IPS-18a (cell line): ENCODE measurements at regions not wholly inside any gene's neighbourhood (a gene's known extent, or its start where the extent isn't known, plus 50 kb on each side); places are given as distances from the start of the nearest gene placed in this dataset.
"Not testable (repeated sequence)": the region's sequence is repeated elsewhere in the genome, so short reads cannot be mapped to it uniquely, and the experiment has no call there.

Experiments
- H3K27ac ChIP-seq: one replicate; pipeline ENCODE4 v1.5.1; 2013; ENCODE audit warnings: low read length
- H3K27me3 ChIP-seq: one replicate; pipeline ENCODE4 v1.6.1; 2013; ENCODE audit warnings: mild to moderate bottlenecking, low read length; ENCODE audit not compliant: control insufficient read depth, insufficient read depth
- H3K36me3 ChIP-seq: one replicate; pipeline ENCODE4 v1.6.1; 2013; ENCODE audit warnings: low read depth, low read length; ENCODE audit not compliant: control insufficient read depth
- H3K4me1 ChIP-seq: one replicate; pipeline ENCODE4 v1.6.1; 2013; ENCODE audit warnings: low read depth, low read length; ENCODE audit not compliant: control insufficient read depth
- H3K4me3 ChIP-seq: one replicate; pipeline ENCODE4 v1.5.1; 2013; ENCODE audit warnings: low read length
- H3K9ac ChIP-seq: one replicate; pipeline ENCODE4 v1.6.1; 2013; ENCODE audit warnings: mild to moderate bottlenecking, low read length, moderate library complexity
- H3K9me3 ChIP-seq: one replicate; pipeline ENCODE4 v1.6.1; 2013; ENCODE audit warnings: low read depth, low read length; ENCODE audit not compliant: control insufficient read depth

DNA sequence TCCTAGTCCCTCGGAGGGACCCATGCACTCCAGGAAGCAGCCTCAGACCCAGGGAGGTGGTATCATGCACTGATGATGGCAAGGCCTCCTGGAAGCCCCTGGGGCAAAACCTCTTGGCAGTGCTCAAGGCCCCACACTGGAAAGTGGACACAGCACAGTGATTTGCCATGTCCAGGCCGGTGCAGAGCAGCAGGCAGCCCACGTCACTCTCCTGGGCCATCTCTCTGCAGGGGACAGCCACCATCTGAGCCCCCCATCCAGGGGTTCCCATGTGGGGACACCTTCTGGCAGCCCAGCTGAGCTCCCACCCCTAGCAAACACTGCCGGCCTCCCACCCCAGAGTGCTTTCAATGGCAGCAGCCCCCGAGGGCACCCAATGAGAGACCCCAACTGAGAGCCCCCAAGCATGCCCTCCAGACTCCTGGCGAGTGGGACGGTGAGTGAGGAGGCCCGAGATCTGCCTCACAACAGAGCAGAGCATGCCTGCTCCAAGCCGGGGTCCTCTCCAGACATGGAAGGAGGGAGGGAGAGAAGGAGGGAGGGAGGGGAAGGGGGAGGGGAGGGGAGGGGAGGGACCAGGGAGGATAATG is 116.5 kb upstream of the FOXD4L5 start:
- H3K27ac ChIP-seq, H3K9ac ChIP-seq, H3K27me3 ChIP-seq, H3K36me3 ChIP-seq, H3K4me3 ChIP-seq, H3K4me1 ChIP-seq: not testable (repeated sequence)
- H3K9me3 ChIP-seq, result peaks cover 22% of the 10 kb centered on the region

DNA sequence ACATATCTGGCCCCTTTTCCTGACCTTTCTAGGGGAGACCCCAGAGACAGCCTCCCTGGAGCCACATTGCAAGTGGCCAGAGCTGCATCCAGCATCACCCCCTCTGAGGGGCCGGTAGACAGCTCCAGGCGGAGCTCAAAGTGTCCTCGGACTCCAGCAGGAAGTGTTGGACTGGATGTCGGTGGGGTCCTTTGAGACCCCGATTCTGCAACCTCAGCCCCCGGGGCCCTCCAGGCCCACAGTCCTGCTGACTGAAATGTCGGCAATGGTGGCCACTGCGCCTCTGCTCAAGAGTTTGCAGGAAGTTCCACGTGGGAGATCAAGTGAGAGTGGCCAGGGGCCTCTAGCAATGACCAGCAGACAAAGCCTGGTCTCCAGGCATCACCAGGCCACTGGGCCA is 115.9 kb upstream of the FOXD4L5 start:
- H3K9me3 ChIP-seq, result peaks cover 19% of the 10 kb centered on the region
- no peak overlapping the region for H3K9ac ChIP-seq
- no peak overlapping the region for H3K27ac ChIP-seq
- no peaks in the 10 kb centered on the region for H3K36me3 ChIP-seq
- no peaks in the 10 kb centered on the region for H3K4me1 ChIP-seq
- H3K4me3 ChIP-seq, result no peak overlapping the region
- H3K27me3 ChIP-seq, result no peaks in the 10 kb centered on the region

DNA sequence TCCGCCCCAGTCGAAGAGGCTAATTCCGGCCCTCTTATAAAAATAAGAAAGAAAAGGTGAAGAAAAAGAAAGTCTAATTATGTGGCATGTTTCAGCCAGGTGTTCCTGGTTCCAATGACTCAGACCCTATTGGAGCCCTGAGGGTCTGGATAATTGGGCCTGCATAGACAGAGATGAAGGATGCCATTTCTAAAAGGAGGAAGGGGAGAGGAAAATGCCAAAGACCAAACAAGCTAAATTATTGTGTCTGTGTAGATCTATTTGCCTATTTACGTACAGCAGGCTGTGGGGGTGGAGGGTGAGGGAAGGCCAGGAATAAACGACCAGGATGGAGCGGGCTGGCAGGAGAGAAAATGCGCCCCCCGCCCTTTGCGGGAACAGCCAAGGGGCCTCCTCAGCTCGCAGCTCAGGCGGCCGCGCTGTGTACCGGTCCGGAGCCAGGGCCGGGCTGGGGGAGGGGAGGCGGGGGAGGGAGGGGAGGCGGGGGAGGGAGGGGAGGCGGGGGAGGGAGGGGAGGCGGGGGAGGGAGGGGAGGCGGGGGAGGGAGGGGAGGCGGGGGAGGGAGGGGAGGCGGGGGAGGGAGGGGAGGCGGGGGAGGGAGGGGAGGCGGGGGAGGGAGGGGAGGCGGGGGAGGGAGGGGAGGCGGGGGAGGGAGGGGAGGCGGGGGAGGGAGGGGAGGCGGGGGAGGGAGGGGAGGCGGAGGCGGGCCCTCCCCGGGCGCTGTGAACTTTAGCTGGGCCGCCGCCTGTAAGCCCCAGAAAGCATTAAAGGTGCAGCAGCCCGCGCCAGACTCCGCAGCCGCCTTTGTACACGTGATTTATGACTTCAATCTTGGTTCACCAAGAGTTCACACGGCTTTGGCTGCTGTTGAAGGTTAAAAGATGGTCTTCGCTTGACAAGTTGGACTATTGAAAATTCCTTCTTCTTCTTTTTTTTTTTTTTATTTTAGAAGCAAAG is 113.0 kb upstream of the FOXD4L5 start:
- not testable (repeated sequence) for H3K27me3 ChIP-seq, H3K36me3 ChIP-seq, H3K4me1 ChIP-seq, H3K9ac ChIP-seq, H3K27ac ChIP-seq, H3K4me3 ChIP-seq
- H3K9me3 ChIP-seq, result peaks cover 15% of the 10 kb centered on the region

DNA sequence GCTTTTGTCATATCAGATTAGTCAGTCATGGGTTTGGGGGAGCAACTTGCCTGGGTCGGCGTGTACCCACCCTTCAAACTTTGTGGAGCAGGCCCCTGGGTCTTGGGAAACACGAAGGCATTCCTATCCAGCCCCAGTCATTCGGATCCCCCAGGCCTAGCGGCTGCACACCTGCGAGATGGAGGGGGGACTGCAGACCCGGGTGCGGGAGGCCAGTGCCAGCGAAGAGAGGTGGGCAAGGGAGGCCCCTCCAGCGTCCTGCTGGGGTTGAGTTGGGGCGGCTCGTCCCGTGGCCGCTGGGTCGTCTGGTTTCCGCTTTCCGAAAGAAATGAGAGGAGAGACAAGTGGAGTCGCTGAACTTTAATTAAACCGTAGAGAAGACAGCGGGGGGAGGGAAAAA is 112.2 kb upstream of the FOXD4L5 start:
- not testable (repeated sequence) for H3K4me1 ChIP-seq

DNA sequence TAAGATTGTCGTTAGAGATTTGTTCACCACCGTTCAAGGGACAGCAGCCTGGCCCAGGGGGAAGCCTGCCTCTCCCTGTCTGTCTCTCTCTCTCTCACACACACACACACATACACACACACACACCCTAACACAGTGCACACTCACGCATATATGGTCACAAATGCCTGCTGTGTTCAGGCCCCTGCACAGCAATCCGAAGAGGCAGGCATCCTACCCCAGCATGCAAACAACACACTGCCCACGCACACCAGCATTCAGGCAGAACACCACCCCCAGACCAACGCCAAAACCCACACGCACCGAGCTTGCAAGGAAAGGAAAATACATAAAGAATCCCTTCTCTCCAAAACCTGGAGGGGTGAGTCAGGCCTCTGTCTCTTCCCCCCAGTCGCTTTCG is 111.6 kb upstream of the FOXD4L5 start:
- not testable (repeated sequence) for H3K9ac ChIP-seq, H3K27ac ChIP-seq, H3K36me3 ChIP-seq, H3K4me3 ChIP-seq, H3K27me3 ChIP-seq, H3K4me1 ChIP-seq
- H3K9me3 ChIP-seq, result peaks cover 10% of the 10 kb centered on the region

More for the DNA sequence above, 112.2 kb upstream of the FOXD4L5 start:
- H3K27me3 ChIP-seq, H3K4me3 ChIP-seq, H3K27ac ChIP-seq, H3K9ac ChIP-seq, H3K36me3 ChIP-seq: not testable (repeated sequence)
- H3K9me3 ChIP-seq, result peaks cover 12% of the 10 kb centered on the region

DNA sequence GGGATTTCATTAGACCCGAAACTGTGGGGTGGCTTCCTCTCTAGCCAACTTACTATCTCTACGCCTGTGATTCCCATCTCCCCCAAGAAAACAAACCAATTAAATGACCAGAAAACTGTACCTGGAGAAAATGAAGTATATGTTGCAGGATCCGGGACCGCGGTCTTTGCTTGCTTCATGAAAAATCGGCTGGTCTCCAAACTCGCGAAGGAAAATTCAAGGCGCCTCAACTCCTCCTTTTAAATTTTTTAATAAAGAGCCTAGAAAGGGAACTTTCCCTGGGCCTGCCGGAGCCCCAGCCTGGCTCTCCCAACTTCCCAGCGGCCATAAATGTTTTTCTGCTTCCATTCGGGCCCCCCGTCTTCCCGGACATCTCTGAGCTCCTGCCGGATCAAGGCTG is 110.8 kb upstream of the FOXD4L5 start:
- not testable (repeated sequence) for H3K4me1 ChIP-seq

DNA sequence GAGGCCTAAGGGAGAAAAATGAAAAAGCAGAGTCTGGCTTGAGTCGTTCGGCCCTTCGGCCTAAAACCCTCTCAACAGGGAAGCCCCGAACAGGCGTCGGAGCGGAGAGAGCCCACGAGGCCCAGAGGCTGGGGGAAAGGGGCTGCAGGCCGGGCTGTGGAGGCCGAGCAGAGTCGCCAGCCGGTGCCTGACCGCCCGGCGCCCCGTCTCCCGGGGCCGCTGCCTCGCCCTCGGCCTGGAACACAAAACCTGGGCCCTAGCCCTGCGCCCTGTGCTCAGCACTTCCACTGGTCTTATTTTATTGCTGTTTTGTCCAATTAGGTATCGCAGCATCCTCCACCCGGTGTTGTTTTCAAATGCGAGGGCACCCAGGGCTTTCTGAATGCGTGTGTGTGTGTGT is 110.1 kb upstream of the FOXD4L5 start:
- H3K27me3 ChIP-seq, H3K36me3 ChIP-seq, H3K9ac ChIP-seq, H3K4me3 ChIP-seq, H3K4me1 ChIP-seq, H3K9me3 ChIP-seq, H3K27ac ChIP-seq: not testable (repeated sequence)

More for the DNA sequence above, 110.8 kb upstream of the FOXD4L5 start:
- H3K4me3 ChIP-seq, H3K27me3 ChIP-seq, H3K36me3 ChIP-seq, H3K27ac ChIP-seq, H3K9ac ChIP-seq: not testable (repeated sequence)
- H3K9me3 ChIP-seq, result peaks cover 10% of the 10 kb centered on the region

DNA sequence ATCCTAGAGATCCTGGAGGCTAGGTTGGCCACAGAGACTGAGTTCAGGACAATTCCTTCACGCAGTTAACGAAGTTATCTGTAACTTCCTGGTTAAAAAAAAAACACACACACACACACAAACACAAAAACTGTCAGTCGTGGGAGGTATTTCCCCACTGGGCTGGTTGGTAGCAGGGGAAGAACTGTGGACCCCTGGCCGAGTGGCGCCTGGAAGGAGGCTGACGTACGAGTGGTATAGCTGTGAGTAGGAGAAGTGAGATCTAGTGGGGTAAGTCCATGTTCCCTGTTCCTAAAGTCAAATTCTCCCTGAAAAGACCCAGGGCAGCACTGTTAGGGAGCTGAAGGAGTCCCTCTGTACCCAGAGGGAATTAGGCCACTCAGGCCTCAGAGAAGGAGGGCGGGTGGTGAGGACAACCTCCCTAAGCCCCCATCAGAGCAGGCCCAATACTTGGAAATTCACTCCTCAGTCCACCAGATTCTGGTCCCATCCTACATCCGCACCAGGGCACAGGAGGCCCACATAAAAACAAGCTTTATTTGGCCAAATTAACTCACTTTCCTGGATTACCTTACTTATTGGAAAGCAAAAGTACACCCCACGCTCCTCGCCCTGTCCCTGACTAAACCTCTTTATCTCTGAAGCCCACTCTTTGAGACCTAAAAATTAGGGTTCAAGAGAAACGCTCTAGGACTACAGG is 108.3 kb upstream of the FOXD4L5 start:
- H3K4me1 ChIP-seq, H3K9me3 ChIP-seq, H3K4me3 ChIP-seq, H3K9ac ChIP-seq, H3K36me3 ChIP-seq, H3K27ac ChIP-seq, H3K27me3 ChIP-seq: not testable (repeated sequence)

DNA sequence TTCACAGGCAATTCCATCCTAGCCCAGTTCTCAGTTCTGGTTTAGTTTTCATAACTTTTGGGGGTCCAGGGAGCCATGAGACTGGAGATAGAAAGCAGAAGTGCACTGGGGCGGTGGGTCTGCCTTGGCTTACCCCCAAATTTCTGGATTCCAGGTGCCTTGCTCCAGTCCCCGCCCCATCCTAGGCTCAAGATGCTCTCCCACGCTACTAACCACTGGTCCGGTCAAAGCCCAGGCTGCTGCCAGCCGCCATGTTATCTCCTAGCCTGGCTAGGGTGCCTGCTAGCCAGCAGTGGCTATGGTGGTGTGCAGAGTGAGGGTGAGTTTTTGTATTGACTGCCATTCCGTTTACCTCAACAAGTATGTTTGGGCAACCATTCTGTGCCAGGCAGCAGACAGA is 107.6 kb upstream of the FOXD4L5 start:
- not testable (repeated sequence) for H3K27me3 ChIP-seq, H3K4me1 ChIP-seq, H3K4me3 ChIP-seq, H3K9ac ChIP-seq, H3K36me3 ChIP-seq, H3K9me3 ChIP-seq, H3K27ac ChIP-seq

DNA sequence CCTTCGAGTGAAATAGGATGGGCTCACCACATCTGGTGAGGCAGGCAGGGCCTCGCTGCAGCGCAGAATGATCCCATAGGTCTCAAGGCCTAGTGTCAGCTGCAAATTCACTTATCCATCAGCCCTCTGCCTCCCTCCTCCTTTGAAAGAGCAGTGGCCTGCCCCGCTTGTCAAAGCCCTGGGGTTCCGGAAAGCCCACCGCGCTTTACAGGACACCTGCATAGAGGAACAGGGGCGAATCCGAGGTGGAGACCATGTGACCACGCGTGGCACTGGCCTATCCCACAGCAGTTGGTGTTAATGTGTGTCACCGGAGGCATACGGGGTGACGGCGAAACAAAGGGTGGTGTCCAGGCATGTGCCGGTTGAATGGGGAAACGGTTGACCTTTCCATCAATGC is 104.7 kb upstream of the FOXD4L5 start:
- not testable (repeated sequence) for H3K4me1 ChIP-seq, H3K9ac ChIP-seq, H3K9me3 ChIP-seq, H3K4me3 ChIP-seq, H3K27me3 ChIP-seq, H3K36me3 ChIP-seq, H3K27ac ChIP-seq

DNA sequence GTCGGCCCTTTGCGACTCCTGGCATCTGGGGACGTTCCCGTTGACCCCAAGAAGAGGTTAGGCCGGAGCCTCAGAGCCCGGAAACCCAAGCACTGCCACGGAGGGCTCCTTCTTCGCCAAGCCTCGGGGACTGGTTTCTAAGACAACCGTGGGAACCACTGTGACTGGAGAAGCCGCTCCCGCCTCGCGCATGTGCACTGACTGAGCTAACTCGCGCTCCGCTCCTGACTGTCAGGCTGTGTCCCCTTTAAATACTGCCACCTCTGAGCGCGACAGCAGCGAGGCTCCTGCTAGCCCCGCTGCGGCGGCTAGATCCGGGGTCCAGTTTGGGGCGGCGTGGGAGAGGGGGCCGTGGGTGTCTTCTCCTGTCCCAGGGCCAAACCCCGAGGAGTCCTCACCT is 104.2 kb upstream of the FOXD4L5 start:
- H3K36me3 ChIP-seq, result not testable (repeated sequence)

More for the DNA sequence above, 104.2 kb upstream of the FOXD4L5 start:
- not testable (repeated sequence) for H3K27ac ChIP-seq, H3K9ac ChIP-seq, H3K27me3 ChIP-seq, H3K4me3 ChIP-seq, H3K9me3 ChIP-seq, H3K4me1 ChIP-seq
